B cell (primary cell): ENCODE measurements at regions not wholly inside any gene's neighbourhood (a gene's known extent, or its start where the extent isn't known, plus 50 kb on each side); places are given as distances from the start of the nearest gene placed in this dataset.

ENCODE experiments used
- ATAC-seq: fragments of 200-7000 bp; cut with Tn5 transposase; one replicate; pipeline ENCODE4 v1.10.0; 2021; ENCODE audit warnings: low read depth, mild to moderate bottlenecking, moderate number of reproducible peaks, moderate library complexity
- CTCF ChIA-PET: fragments of 350-600 bp; sonication (Branson Sonifier 250); formaldehyde crosslinking; loops from one replicate; lab custom pipeline; 2021; ENCODE audit warnings: antibody characterized with exemption, inconsistent platforms; lab: Charles Lee
- POLR2A ChIA-PET: fragments of 350-600 bp; sonication (Branson Sonifier 250); formaldehyde crosslinking; loops from one replicate; lab custom pipeline; 2021; ENCODE audit warnings: antibody characterized with exemption; lab: Charles Lee
- DNase-seq: peaks from one replicate; pipeline ENCODE4 v3.0.0; 2013
- H2AFZ ChIP-seq: 2 replicates; pipeline ENCODE4 v1.6.1; 2012; ENCODE audit warnings: mild to moderate bottlenecking, low read depth, low read length; ENCODE audit not compliant: insufficient read depth, poor library complexity, severe bottlenecking
- H3K27ac ChIP-seq, 2 donors: 1 replicate in 1 of 2; 2 replicates in 1 of 2; pipeline ENCODE4 v1.5.1; 2012 to 2013; ENCODE audit warnings: low read length in 2 of 2, mild to moderate bottlenecking in 2 of 2, moderate library complexity in 1 of 2
- H3K27me3 ChIP-seq, 4 experiments: fragments of 200-600 bp in 1 of 4; sonication (generic) in 1 of 4; replicated peaks in 1 of 4; 1 replicate in 2 of 4; 2 replicates in 2 of 4; pipeline versions ENCODE4 v1.6.1 to v1.7.0; 2013 to 2016; ENCODE audit warnings: low read length in 3 of 4, mild to moderate bottlenecking in 2 of 4, mixed read lengths in 1 of 4, moderate library complexity in 1 of 4; ENCODE audit not compliant: insufficient read depth in 4 of 4, control insufficient read depth in 3 of 4; ENCODE audit errors: control extremely low read depth in 1 of 4
- H3K36me3 ChIP-seq, 2 experiments: replicated peaks in 1 of 2; 1 replicate in 1 of 2; 2 replicates in 1 of 2; pipeline versions ENCODE4 v1.6.1 to v1.7.1; 2013; ENCODE audit warnings: low read length in 1 of 2; ENCODE audit not compliant: insufficient read depth in 2 of 2, control insufficient read depth in 1 of 2; ENCODE audit errors: control extremely low read depth in 1 of 2, extremely low read depth in 1 of 2
- H3K4me1 ChIP-seq, 2 donors: fragments of 200-600 bp in 1 of 2; sonication (generic) in 1 of 2; 1 replicate in 1 of 2; 2 replicates in 1 of 2; pipeline versions ENCODE4 v1.5.1 to v1.6.1; 2013 to 2017; ENCODE audit warnings: low read length in 2 of 2; ENCODE audit not compliant: control insufficient read depth in 2 of 2, insufficient read depth in 2 of 2
- H3K4me2 ChIP-seq: replicated peaks from 2 replicates; pipeline ENCODE3; 2012; ENCODE audit warnings: mild to moderate bottlenecking, low read depth, low read length; ENCODE audit not compliant: poor library complexity, severe bottlenecking
- H3K4me3 ChIP-seq, 5 experiments: fragments of 200-600 bp in 1 of 5; sonication (generic) in 1 of 5; 1 replicate in 3 of 5; 2 replicates in 2 of 5; pipeline versions ENCODE4 v1.5.1 to v1.7.0; 2011 to 2016; ENCODE audit warnings: low read length in 4 of 5, mild to moderate bottlenecking in 4 of 5, low read depth in 2 of 5, control low read depth in 1 of 5, moderate library complexity in 1 of 5; ENCODE audit not compliant: insufficient read depth in 1 of 5; ENCODE audit errors: control extremely low read depth in 1 of 5, extremely low read depth in 1 of 5
- H3K79me2 ChIP-seq: fragments of 200-600 bp; sonication (generic); one replicate; pipeline ENCODE4 v1.6.0; 2016; ENCODE audit warnings: low read length; ENCODE audit not compliant: control insufficient read depth, insufficient read depth
- H3K9ac ChIP-seq: fragments of 200-600 bp; sonication (generic); 2 replicates; pipeline ENCODE4 v1.6.1; 2017; ENCODE audit warnings: mild to moderate bottlenecking, low read length, moderate library complexity
- H3K9me3 ChIP-seq, 3 donors: one replicate each; pipeline versions ENCODE4 v1.6.1 to v1.7.1; 2013; ENCODE audit warnings: low read length in 2 of 3; ENCODE audit not compliant: control insufficient read depth in 2 of 3, insufficient read depth in 1 of 3; ENCODE audit errors: control extremely low read depth in 1 of 3
- H4K20me1 ChIP-seq: 2 replicates; pipeline ENCODE4 v1.6.0; 2012; ENCODE audit warnings: mild to moderate bottlenecking, low read length; ENCODE audit not compliant: insufficient read depth, control insufficient read depth, poor library complexity, severe bottlenecking
- H3K27ac Mint-ChIP-seq: one replicate; pipeline ENCODE4 v1.8.0; 2021; ENCODE audit warnings: mixed read lengths
- H3K27me3 Mint-ChIP-seq: one replicate; pipeline ENCODE4 v1.8.0; 2021; ENCODE audit warnings: mixed read lengths
- H3K4me1 Mint-ChIP-seq: one replicate; pipeline ENCODE4 v1.8.0; 2021; ENCODE audit warnings: mixed read lengths
- H3K4me3 Mint-ChIP-seq: one replicate; pipeline ENCODE4 v1.8.0; 2021; ENCODE audit warnings: mixed read lengths
- H3K9me3 Mint-ChIP-seq: one replicate; pipeline ENCODE4 v1.8.0; 2022; ENCODE audit warnings: mixed read lengths; ENCODE audit not compliant: insufficient read depth
- CTCF ChIP-seq: fragments of 200-600 bp; IDR thresholded peaks from one replicate; pipeline ENCODE4 v1.8.0; 2022; ENCODE audit warnings: antibody characterized with exemption, mild to moderate bottlenecking
- EZH2 ChIP-seq: IDR thresholded peaks from 2 replicates; pipeline ENCODE4 v1.6.1; 2012; ENCODE audit warnings: borderline replicate concordance, low read depth, mild to moderate bottlenecking, moderate library complexity, low read length; ENCODE audit not compliant: insufficient read depth, poor library complexity, severe bottlenecking
- WGBS: methylation state at CpG from one replicate; pipeline ENCODE4 v1.1.5; 2013; ENCODE audit warnings: missing lambda C conversion rate; ENCODE audit not compliant: insufficient coverage; 5-methylcytosine and 5-hydroxymethylcytosine counted together
- intact Hi-C: fragments of 100-400 bp; cut with micrococcal nuclease; formaldehyde crosslinking; loops from one replicate; pipeline ENCODE4 v1.10.0; 2022

GRCh38 chr4:181823183-181823582 lies 420.0 kb upstream of the TENM3 start:
- Mint-ChIP-seq H3K9me3 (peaks cover under 1% of the 10 kb centered on the region), H3K27me3 (no peaks in the 10 kb centered on the region), H3K4me3 (no peak overlapping the region), H3K27ac (no peak overlapping the region), H3K4me1 (no peaks in the 10 kb centered on the region)
- H2AFZ ChIP-seq = no peak overlapping the region
- no peaks in the 10 kb centered on the region for H3K27me3 ChIP-seq
- no peaks in the 10 kb centered on the region for H4K20me1 ChIP-seq
- no peak for ATAC-seq
- H3K4me3 ChIP-seq = no peak overlapping the region
- no peak overlapping the region for H3K9ac ChIP-seq
- peaks cover 0 to 6% (median 0%) of the 10 kb centered on the region in 3 donors for H3K9me3 ChIP-seq
- no peak overlapping the region for H3K27ac ChIP-seq
- H3K36me3 ChIP-seq = no peaks in the 10 kb centered on the region
- ChIA-PET CTCF (no interaction called here), POLR2A (no interaction called here)
- H3K79me2 ChIP-seq = no peaks in the 10 kb centered on the region
- no CpG with 5 or more reads among the region's 1 CpG for WGBS
- TF ChIP-seq CTCF = no peak
- no peak for TF ChIP-seq EZH2
- intact Hi-C loops = no loop called here
- H3K4me2 ChIP-seq = no peak overlapping the region
- DNase-seq = no peak
- no peaks in the 10 kb centered on the region for H3K4me1 ChIP-seq

GRCh38 chr4:181823645-181824044 lies 419.6 kb upstream of the TENM3 start:
- no peaks in the 10 kb centered on the region for H3K4me1 Mint-ChIP-seq
- no peak for DNase-seq
- Histone ChIP-seq H3K4me3 (no peak overlapping the region), H3K27ac (no peak overlapping the region), H3K79me2 (no peaks in the 10 kb centered on the region), H3K9ac (no peak overlapping the region), H3K27me3 (no peaks in the 10 kb centered on the region), H3K36me3 (no peaks in the 10 kb centered on the region), H3K4me1 (no peaks in the 10 kb centered on the region), H3K4me2 (no peak overlapping the region), H2AFZ (no peak overlapping the region), H3K9me3 (peaks cover 0 to 5% (median 0%) of the 10 kb centered on the region in 3 donors), H4K20me1 (no peaks in the 10 kb centered on the region)
- intact Hi-C loops = no loop called here
- no peak overlapping the region for H3K27ac Mint-ChIP-seq
- no peak for TF ChIP-seq CTCF
- no peak for TF ChIP-seq EZH2
- 67% methylated on average over 1 of the region's 3 CpGs for WGBS
- H3K27me3 Mint-ChIP-seq = no peaks in the 10 kb centered on the region
- CTCF ChIA-PET = no interaction called here
- ATAC-seq = no peak
- POLR2A ChIA-PET = no interaction called here
- H3K9me3 Mint-ChIP-seq = peaks cover 2% of the 10 kb centered on the region
- H3K4me3 Mint-ChIP-seq = no peak overlapping the region
